ENCODE measurements at regions not wholly inside any gene's neighbourhood (a gene's known extent, or its start where the extent isn't known, plus 50 kb on each side); places are given as distances from the start of the nearest gene placed in this dataset.

GRCh38 chr5:68915079-68915478 is 178.7 kb upstream of the SLC30A5 start:
- Histone ChIP-seq H3K4me1 (ENCODE audit: control insufficient read depth in 1 of 2, insufficient read depth in 2 of 2, low read length in 2 of 2) (no peaks in the 10 kb centered on the region), H3K9me3 (ENCODE audit: control insufficient read depth in 1 of 2, low read length in 2 of 2) (no peaks in the 10 kb centered on the region), H3K27me3 (ENCODE audit: low read depth, low read length) (no peaks in the 10 kb centered on the region), H3K36me3 (ENCODE audit: control insufficient read depth in 1 of 2, insufficient read depth in 2 of 2, low read length in 2 of 2) (no peaks in the 10 kb centered on the region), H3K27ac (ENCODE audit: low read length) (no peak overlapping the region), H3K4me3 (ENCODE audit: low read depth in 1 of 2, low read length in 2 of 2) (no peak overlapping the region)

- Histone ChIP-seq H3K36me3 (ENCODE audit: control insufficient read depth in 1 of 2, insufficient read depth in 2 of 2, low read length in 2 of 2) (no peaks in the 10 kb centered on the region), H3K4me3 (ENCODE audit: low read depth in 1 of 2, low read length in 2 of 2) (no peak overlapping the region), H3K9me3 (ENCODE audit: control insufficient read depth in 1 of 2, low read length in 2 of 2) (no peaks in the 10 kb centered on the region), H3K27ac (ENCODE audit: low read length) (no peak overlapping the region), H3K27me3 (ENCODE audit: low read depth, low read length) (no peaks in the 10 kb centered on the region), H3K4me1 (ENCODE audit: control insufficient read depth in 1 of 2, insufficient read depth in 2 of 2, low read length in 2 of 2) (no peaks in the 10 kb centered on the region)
Observed at GRCh38 chr5:68918306-68918705, 175.5 kb upstream of the SLC30A5 start.

- no peaks in the 10 kb centered on the region for H3K27me3 ChIP-seq (ENCODE audit: low read depth, low read length)
- H3K9me3 ChIP-seq (ENCODE audit: control insufficient read depth in 1 of 2, low read length in 2 of 2) = no peaks in the 10 kb centered on the region
- H3K27ac ChIP-seq (ENCODE audit: low read length) = no peak overlapping the region
- no peak overlapping the region for H3K4me3 ChIP-seq (ENCODE audit: low read depth in 1 of 2, low read length in 2 of 2)
- no peaks in the 10 kb centered on the region for H3K36me3 ChIP-seq (ENCODE audit: control insufficient read depth in 1 of 2, insufficient read depth in 2 of 2, low read length in 2 of 2)
- H3K4me1 ChIP-seq (ENCODE audit: control insufficient read depth in 1 of 2, insufficient read depth in 2 of 2, low read length in 2 of 2) = no peaks in the 10 kb centered on the region
Observed at GRCh38 chr5:68919988-68920490, 173.8 kb upstream of the SLC30A5 start.

DNA sequence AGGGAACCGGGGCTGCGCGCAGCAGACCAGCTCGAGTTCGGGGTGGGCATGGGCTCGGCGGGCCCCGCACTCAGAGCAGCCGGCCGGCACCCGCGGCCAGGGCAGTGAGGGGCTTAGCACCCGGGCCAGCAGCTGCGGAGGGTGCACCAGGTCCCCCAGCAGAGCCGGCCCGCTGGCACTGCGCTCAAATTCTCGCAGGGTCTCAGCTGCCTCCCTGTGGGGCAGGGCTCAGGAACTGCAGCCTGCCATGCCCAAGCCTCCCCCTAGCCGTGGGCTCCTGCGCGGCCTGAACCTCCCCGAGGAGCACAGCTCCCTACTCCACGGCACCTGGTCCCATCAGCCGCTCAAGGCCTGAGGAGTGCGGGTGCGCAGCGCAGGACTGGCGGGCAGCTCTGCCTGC is 172.9 kb upstream of the SLC30A5 start:
- Histone ChIP-seq H3K27me3 (ENCODE audit: low read depth, low read length) (no peaks in the 10 kb centered on the region), H3K9me3 (ENCODE audit: control insufficient read depth in 1 of 2, low read length in 2 of 2) (no peaks in the 10 kb centered on the region), H3K27ac (ENCODE audit: low read length) (no peak overlapping the region), H3K4me1 (ENCODE audit: control insufficient read depth in 1 of 2, insufficient read depth in 2 of 2, low read length in 2 of 2) (no peaks in the 10 kb centered on the region), H3K4me3 (ENCODE audit: low read depth in 1 of 2, low read length in 2 of 2) (no peak overlapping the region), H3K36me3 (ENCODE audit: control insufficient read depth in 1 of 2, insufficient read depth in 2 of 2, low read length in 2 of 2) (no peaks in the 10 kb centered on the region)

DNA sequence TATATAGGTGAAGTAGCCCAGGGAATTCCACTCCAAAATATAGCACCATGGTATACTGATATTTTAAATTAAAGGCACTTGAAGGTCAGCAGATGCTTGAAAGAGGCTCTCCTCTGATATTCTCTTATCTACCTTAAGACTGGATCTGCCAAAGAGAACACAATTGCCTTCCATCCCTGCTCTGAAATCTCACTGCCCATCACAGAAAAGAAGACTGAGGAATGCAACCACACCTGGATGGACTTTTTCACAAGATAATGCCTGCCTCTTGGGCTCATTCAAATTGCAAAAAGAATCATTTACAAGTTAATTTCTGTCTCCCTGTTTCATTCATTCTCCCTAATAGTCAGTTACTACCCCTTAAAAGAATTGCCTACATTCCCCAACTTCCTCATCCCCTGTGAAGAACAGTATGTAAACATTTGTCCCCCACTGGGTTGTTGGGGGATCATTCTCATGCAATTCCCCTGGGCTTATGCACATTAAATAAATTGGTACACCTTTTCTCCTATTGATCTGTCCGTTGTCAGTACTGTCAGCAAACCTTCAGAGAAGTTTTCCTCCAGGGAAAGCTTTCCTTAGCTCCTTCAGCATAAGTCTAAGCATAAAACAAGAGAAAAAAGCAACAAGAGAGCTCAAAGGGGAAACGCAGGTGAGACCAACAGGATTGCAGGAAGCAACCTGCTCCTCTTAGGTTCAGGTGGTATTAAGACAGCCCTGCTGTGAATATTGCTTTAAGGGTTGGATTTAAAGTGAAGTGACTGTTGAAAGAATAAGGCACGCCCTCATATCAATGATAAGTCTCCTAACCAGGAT is 171.4 kb upstream of the SLC30A5 start:
- Histone ChIP-seq H3K4me1 (ENCODE audit: control insufficient read depth in 1 of 2, insufficient read depth in 2 of 2, low read length in 2 of 2) (no peaks in the 10 kb centered on the region), H3K27ac (ENCODE audit: low read length) (no peak overlapping the region), H3K9me3 (ENCODE audit: control insufficient read depth in 1 of 2, low read length in 2 of 2) (no peaks in the 10 kb centered on the region), H3K36me3 (ENCODE audit: control insufficient read depth in 1 of 2, insufficient read depth in 2 of 2, low read length in 2 of 2) (no peaks in the 10 kb centered on the region), H3K4me3 (ENCODE audit: low read depth in 1 of 2, low read length in 2 of 2) (no peak overlapping the region), H3K27me3 (ENCODE audit: low read depth, low read length) (no peaks in the 10 kb centered on the region)

DNA sequence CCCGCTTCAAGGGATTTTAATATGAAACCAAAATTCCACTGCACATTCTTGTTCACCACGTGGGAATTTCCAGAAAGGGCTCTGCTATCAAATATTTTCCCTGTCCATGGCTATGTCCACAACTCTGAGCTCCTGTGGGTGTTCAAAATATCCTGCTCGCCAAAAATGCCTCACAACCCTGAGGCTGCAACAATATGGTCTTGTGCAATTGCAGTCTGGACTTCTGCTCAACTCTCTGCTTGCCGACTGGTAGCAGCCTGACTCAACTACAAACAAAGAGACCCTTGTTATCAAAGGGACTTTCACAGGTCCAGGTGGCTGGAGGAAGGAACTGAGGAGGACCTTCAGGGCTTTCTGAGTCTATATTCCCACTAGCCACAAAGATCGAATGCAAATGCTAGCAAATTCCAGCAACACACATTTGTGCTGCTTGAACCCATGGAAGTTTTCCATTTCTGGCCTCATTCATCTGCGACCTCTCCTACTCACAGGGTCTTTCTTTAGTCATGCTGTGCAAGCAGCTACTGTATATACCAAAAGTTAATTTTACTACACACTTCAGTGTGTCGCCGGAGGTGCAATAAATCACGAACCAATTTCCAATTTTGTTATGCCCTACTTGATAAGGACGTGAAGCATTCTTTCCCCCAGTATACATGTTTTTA is 169.2 kb upstream of the SLC30A5 start:
- Histone ChIP-seq H3K27me3 (ENCODE audit: low read depth, low read length) (no peaks in the 10 kb centered on the region), H3K4me1 (ENCODE audit: control insufficient read depth in 1 of 2, insufficient read depth in 2 of 2, low read length in 2 of 2) (no peaks in the 10 kb centered on the region), H3K36me3 (ENCODE audit: control insufficient read depth in 1 of 2, insufficient read depth in 2 of 2, low read length in 2 of 2) (no peaks in the 10 kb centered on the region), H3K9me3 (ENCODE audit: control insufficient read depth in 1 of 2, low read length in 2 of 2) (no peaks in the 10 kb centered on the region), H3K4me3 (ENCODE audit: low read depth in 1 of 2, low read length in 2 of 2) (no peak overlapping the region), H3K27ac (ENCODE audit: low read length) (no peak overlapping the region)

GRCh38 chr5:68928617-68929302 is 165.1 kb upstream of the SLC30A5 start:
- Histone ChIP-seq H3K9me3 (ENCODE audit: control insufficient read depth in 1 of 2, low read length in 2 of 2) (peaks cover 0 to 8% of the 10 kb centered on the region in 2 donors), H3K4me1 (ENCODE audit: control insufficient read depth in 1 of 2, insufficient read depth in 2 of 2, low read length in 2 of 2) (no peaks in the 10 kb centered on the region)

GRCh38 chr5:68930139-68930538 is 163.7 kb upstream of the SLC30A5 start:
- peaks cover 0 to 8% of the 10 kb centered on the region in 2 donors for H3K9me3 ChIP-seq (ENCODE audit: control insufficient read depth in 1 of 2, low read length in 2 of 2)
- H3K36me3 ChIP-seq (ENCODE audit: control insufficient read depth in 1 of 2, insufficient read depth in 2 of 2, low read length in 2 of 2) = no peaks in the 10 kb centered on the region
- no peak overlapping the region for H3K27ac ChIP-seq (ENCODE audit: low read length)
- no peaks in the 10 kb centered on the region for H3K27me3 ChIP-seq (ENCODE audit: low read depth, low read length)
- H3K4me1 ChIP-seq (ENCODE audit: control insufficient read depth in 1 of 2, insufficient read depth in 2 of 2, low read length in 2 of 2) = no peaks in the 10 kb centered on the region
- H3K4me3 ChIP-seq (ENCODE audit: low read depth in 1 of 2, low read length in 2 of 2) = no peak overlapping the region

More at GRCh38 chr5:68928617-68929302, 165.1 kb upstream of the SLC30A5 start:
- H3K27me3 ChIP-seq (ENCODE audit: low read depth, low read length) = no peaks in the 10 kb centered on the region
- H3K36me3 ChIP-seq (ENCODE audit: control insufficient read depth in 1 of 2, insufficient read depth in 2 of 2, low read length in 2 of 2) = no peaks in the 10 kb centered on the region
- H3K4me3 ChIP-seq (ENCODE audit: low read depth in 1 of 2, low read length in 2 of 2) = no peak overlapping the region
- H3K27ac ChIP-seq (ENCODE audit: low read length) = no peak overlapping the region

DNA sequence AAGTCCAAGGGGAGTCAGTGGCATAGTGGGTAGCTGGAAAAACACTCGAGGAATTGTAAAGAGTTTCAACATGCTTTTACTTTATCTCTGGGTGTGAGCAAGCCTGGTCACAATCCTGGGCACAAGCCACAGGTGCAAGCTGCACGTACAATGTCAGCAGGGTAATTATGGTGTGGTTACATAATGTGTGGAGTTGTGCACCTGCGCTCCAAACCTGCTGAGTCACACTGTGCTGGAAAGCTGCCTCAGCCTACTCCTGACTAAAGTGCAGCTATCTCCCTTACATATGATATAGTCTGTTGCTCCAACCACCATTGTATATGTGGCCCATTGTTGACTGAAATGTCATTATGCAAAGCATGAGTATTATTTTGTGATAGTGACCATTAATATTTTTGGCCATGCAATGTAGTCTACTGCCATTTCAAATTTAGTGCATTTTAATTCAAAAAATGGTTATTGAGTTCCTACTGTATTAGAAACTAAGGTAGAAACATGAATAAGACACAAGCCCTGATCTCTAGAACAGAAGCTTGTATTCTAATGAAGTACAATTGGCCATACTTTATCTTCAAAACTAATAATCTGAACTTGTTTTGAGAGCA is 160.9 kb upstream of the SLC30A5 start:
- Histone ChIP-seq H3K27ac (ENCODE audit: low read length) (no peak overlapping the region), H3K4me3 (ENCODE audit: low read depth in 1 of 2, low read length in 2 of 2) (no peak overlapping the region), H3K36me3 (ENCODE audit: control insufficient read depth in 1 of 2, insufficient read depth in 2 of 2, low read length in 2 of 2) (no peaks in the 10 kb centered on the region), H3K9me3 (ENCODE audit: control insufficient read depth in 1 of 2, low read length in 2 of 2) (peaks cover 0 to 8% of the 10 kb centered on the region in 2 donors), H3K4me1 (ENCODE audit: control insufficient read depth in 1 of 2, insufficient read depth in 2 of 2, low read length in 2 of 2) (no peaks in the 10 kb centered on the region), H3K27me3 (ENCODE audit: low read depth, low read length) (no peaks in the 10 kb centered on the region)

- no peaks in the 10 kb centered on the region for H3K27me3 ChIP-seq (ENCODE audit: low read depth, low read length)
- no peak overlapping the region for H3K4me3 ChIP-seq (ENCODE audit: low read depth in 1 of 2, low read length in 2 of 2)
- no peak overlapping the region for H3K27ac ChIP-seq (ENCODE audit: low read length)
- no peaks in the 10 kb centered on the region for H3K9me3 ChIP-seq (ENCODE audit: control insufficient read depth in 1 of 2, low read length in 2 of 2)
- no peaks in the 10 kb centered on the region for H3K4me1 ChIP-seq (ENCODE audit: control insufficient read depth in 1 of 2, insufficient read depth in 2 of 2, low read length in 2 of 2)
- H3K36me3 ChIP-seq (ENCODE audit: control insufficient read depth in 1 of 2, insufficient read depth in 2 of 2, low read length in 2 of 2) = no peaks in the 10 kb centered on the region
Observed at GRCh38 chr5:68942169-68942568, 151.6 kb upstream of the SLC30A5 start.

- Histone ChIP-seq H3K36me3 (ENCODE audit: control insufficient read depth in 1 of 2, insufficient read depth in 2 of 2, low read length in 2 of 2) (no peaks in the 10 kb centered on the region), H3K27ac (ENCODE audit: low read length) (no peak overlapping the region), H3K9me3 (ENCODE audit: control insufficient read depth in 1 of 2, low read length in 2 of 2) (no peaks in the 10 kb centered on the region), H3K4me3 (ENCODE audit: low read depth in 1 of 2, low read length in 2 of 2) (no peak overlapping the region), H3K4me1 (ENCODE audit: control insufficient read depth in 1 of 2, insufficient read depth in 2 of 2, low read length in 2 of 2) (peaks cover 0 to 3% of the 10 kb centered on the region in 2 donors), H3K27me3 (ENCODE audit: low read depth, low read length) (no peaks in the 10 kb centered on the region)
Observed at GRCh38 chr5:68946728-68947127, 147.1 kb upstream of the SLC30A5 start.
